ENCODE measurements at regions not wholly inside any gene's neighbourhood (a gene's known extent, or its start where the extent isn't known, plus 50 kb on each side); places are given as distances from the start of the nearest gene placed in this dataset.
A peak's percentile ranks its signal among the peaks of the same experiment; 100 is the strongest.

GRCh38 chr17:72338847-72339790 is 218.3 kb downstream of the SOX9 start:
- no peak for TF ChIP-seq TOX (CRISPR knock-in tag; IDR thresholded peaks at IDR 0.05; ENCODE audit: borderline replicate concordance)
- TF ChIP-seq TCF4 (CRISPR knock-in tag; IDR thresholded peaks at IDR 0.05; ENCODE audit: borderline replicate concordance) = no peak
- peak; percentile 94 for TF ChIP-seq CREB5 (CRISPR knock-in tag; IDR thresholded peaks at IDR 0.05; ENCODE audit: low read depth)
- no peak; the same call in 1 of the 2 replicates for TF ChIP-seq PATZ1 (CRISPR knock-in tag; IDR thresholded peaks at IDR 0.05; ENCODE audit: borderline replicate concordance)
- no peak for TF ChIP-seq ARNTL (CRISPR knock-in tag; IDR thresholded peaks at IDR 0.05; ENCODE audit: borderline replicate concordance, low read depth)
- peak; percentile 30; the same call in 1 of the 2 replicates for TF ChIP-seq ZNF8 (CRISPR knock-in tag; IDR thresholded peaks at IDR 0.05)
- TF ChIP-seq PPARA (CRISPR knock-in tag; IDR thresholded peaks at IDR 0.05; ENCODE audit: borderline replicate concordance) = no peak
- TF ChIP-seq RARB (CRISPR knock-in tag; IDR thresholded peaks at IDR 0.05) = no peak
- TF ChIP-seq BACH2 (CRISPR knock-in tag; IDR thresholded peaks at IDR 0.05; ENCODE audit: borderline replicate concordance) = no peak
- no peak for TF ChIP-seq TSHZ2 (CRISPR knock-in tag; IDR thresholded peaks at IDR 0.05)
- TF ChIP-seq ZFP3 (CRISPR knock-in tag; IDR thresholded peaks at IDR 0.05) = no peak; the same call in 1 of the 2 replicates
- TF ChIP-seq CSRNP3 (CRISPR knock-in tag; IDR thresholded peaks at IDR 0.05) = peak; percentile 81; the same call in 1 of the 2 replicates
- peak; percentile 84 for TF ChIP-seq SNAI2 (CRISPR knock-in tag; IDR thresholded peaks at IDR 0.05)
